Omental fat pad (tissue), 3 donors: ENCODE measurements at regions not wholly inside any gene's neighbourhood (a gene's known extent, or its start where the extent isn't known, plus 50 kb on each side); places are given as distances from the start of the nearest gene placed in this dataset.

Experiments
- ATAC-seq: fragments of 150-250 bp; one replicate; pipeline ENCODE4 v1.9.1; 2016; ENCODE audit warnings: mild to moderate bottlenecking, moderate library complexity; ENCODE audit not compliant: low FRiP score
- DNase-seq: peaks from one replicate; pipeline ENCODE4 v3.0.0-alpha.2; 2019; ENCODE audit warnings: low spot score
- CTCF ChIP-seq, 3 donors: fragments of 450-650 bp; IDR thresholded peaks; one replicate each; pipeline ENCODE4 v1.5.1; 2016 to 2017; ENCODE audit warnings: antibody characterized with exemption in 3 of 3, mild to moderate bottlenecking in 3 of 3, moderate library complexity in 2 of 3

- TF ChIP-seq CTCF (IDR thresholded peaks at IDR 0.05): no peak
- ATAC-seq (no peak), DNase-seq (no peak)
Observed at GRCh38 chr19:31658993-31659896, 310.0 kb upstream of the TSHZ3 start.

GRCh38 chr19:31659897-31660210 is 310.6 kb upstream of the TSHZ3 start:
- DNase-seq (no peak), ATAC-seq (no peak)
- no peak for TF ChIP-seq CTCF (IDR thresholded peaks at IDR 0.05)

- ATAC-seq (no peak), DNase-seq (no peak)
Observed at GRCh38 chr19:31664096-31664495, 314.9 kb upstream of the TSHZ3 start.

GRCh38 chr19:31664997-31665396 is 315.8 kb upstream of the TSHZ3 start:
- ATAC-seq (no peak), DNase-seq (no peak)
- no peak for TF ChIP-seq CTCF (IDR thresholded peaks at IDR 0.05)

More at GRCh38 chr19:31664096-31664495, 314.9 kb upstream of the TSHZ3 start:
- no peak for TF ChIP-seq CTCF (IDR thresholded peaks at IDR 0.05)

- DNase-seq (no peak), ATAC-seq (no peak)
- TF ChIP-seq CTCF (IDR thresholded peaks at IDR 0.05): no peak
Observed at GRCh38 chr19:31666126-31666525, 316.9 kb upstream of the TSHZ3 start.

- ATAC-seq (no peak), DNase-seq (no peak)
- no peak for TF ChIP-seq CTCF (IDR thresholded peaks at IDR 0.05)
Observed at GRCh38 chr19:31667106-31667505, 317.9 kb upstream of the TSHZ3 start.

- DNase-seq (no peak), ATAC-seq (no peak)
- TF ChIP-seq CTCF (IDR thresholded peaks at IDR 0.05): no peak
Observed at GRCh38 chr19:31668921-31669320, 319.7 kb upstream of the TSHZ3 start.
